GM13977 (cell line): ENCODE measurements at regions not wholly inside any gene's neighbourhood (a gene's known extent, or its start where the extent isn't known, plus 50 kb on each side); places are given as distances from the start of the nearest gene placed in this dataset.

Experiments used
- DNase-seq: peaks from one replicate; pipeline ENCODE4 v3.0.0; 2012; ENCODE audit warnings: low spot score
- in situ Hi-C: fragments of 300-500 bp; cut with MboI; formaldehyde crosslinking; loops from one replicate; pipeline ENCODE4 v1.12.0; 2022; ENCODE audit warnings: low sequenced_read_pairs, low pct_unique_long_range_greater_than_20kb, mixed read lengths, inconsistent platforms; ENCODE audit not compliant: unreplicated experiment
- TF ChIP-seq, protein P1 (sequence below): IDR thresholded peaks from 2 replicates; pipeline ENCODE4 v1.5.1; 2012; ENCODE audit warnings: mild to moderate bottlenecking, control low read depth; ENCODE audit not compliant: insufficient read depth; ENCODE audit errors: extremely low read depth, missing control alignments

DNA sequence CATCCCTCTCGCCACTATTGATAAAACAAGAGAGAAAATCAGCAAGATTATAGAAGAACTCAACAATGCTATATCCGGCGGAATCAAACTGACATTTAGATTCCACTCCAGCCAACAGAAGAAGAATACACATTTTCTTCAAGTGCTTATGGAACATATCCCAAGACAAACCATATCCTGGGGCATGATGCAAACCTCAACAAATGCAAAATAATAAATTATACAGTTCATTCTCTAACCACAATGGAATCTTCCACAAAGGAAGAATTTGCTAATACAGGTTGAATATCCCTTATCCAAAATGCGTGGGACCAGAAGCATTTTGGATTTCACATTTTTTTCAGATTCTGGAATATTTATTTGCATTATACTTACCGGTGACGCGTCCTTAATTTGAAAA is 51.4 kb upstream of the YPEL5 start:
- DNase-seq, result no peak
- in situ Hi-C loops, result no loop called here
- TF ChIP-seq, protein P1, sequence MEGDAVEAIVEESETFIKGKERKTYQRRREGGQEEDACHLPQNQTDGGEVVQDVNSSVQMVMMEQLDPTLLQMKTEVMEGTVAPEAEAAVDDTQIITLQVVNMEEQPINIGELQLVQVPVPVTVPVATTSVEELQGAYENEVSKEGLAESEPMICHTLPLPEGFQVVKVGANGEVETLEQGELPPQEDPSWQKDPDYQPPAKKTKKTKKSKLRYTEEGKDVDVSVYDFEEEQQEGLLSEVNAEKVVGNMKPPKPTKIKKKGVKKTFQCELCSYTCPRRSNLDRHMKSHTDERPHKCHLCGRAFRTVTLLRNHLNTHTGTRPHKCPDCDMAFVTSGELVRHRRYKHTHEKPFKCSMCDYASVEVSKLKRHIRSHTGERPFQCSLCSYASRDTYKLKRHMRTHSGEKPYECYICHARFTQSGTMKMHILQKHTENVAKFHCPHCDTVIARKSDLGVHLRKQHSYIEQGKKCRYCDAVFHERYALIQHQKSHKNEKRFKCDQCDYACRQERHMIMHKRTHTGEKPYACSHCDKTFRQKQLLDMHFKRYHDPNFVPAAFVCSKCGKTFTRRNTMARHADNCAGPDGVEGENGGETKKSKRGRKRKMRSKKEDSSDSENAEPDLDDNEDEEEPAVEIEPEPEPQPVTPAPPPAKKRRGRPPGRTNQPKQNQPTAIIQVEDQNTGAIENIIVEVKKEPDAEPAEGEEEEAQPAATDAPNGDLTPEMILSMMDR, result no peak

DNA sequence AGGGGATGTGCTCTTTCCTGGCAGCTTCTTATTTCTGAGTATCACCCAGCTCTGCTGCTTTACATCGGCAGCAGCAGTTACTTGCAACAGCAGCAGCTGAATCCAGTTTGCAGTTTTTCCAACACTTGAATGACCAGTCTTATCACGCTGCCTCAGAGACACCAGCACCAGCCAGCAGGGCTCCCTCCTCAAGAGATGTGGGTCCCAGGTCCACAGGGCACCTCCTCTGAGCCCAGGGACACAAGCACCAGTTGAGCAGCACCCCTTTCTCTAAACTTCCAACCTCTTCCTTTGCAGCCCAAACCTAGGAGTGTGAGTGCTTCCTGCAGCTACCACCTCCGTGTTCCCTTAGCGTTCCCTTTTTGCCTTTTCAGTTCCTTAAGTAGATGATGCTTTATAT is 50.4 kb upstream of the YPEL5 start:
- in situ Hi-C loops, result no loop called here
- TF ChIP-seq, protein P1, result no peak
- DNase-seq, result no peak
